ENCODE measurements at regions not wholly inside any gene's neighbourhood (a gene's known extent, or its start where the extent isn't known, plus 50 kb on each side); places are given as distances from the start of the nearest gene placed in this dataset.

GRCh38 chr12:89092297-89092696, 260.0 kb downstream of the DUSP6 start:
- DNase-seq (ENCODE audit: low spot score): no peak

DNA sequence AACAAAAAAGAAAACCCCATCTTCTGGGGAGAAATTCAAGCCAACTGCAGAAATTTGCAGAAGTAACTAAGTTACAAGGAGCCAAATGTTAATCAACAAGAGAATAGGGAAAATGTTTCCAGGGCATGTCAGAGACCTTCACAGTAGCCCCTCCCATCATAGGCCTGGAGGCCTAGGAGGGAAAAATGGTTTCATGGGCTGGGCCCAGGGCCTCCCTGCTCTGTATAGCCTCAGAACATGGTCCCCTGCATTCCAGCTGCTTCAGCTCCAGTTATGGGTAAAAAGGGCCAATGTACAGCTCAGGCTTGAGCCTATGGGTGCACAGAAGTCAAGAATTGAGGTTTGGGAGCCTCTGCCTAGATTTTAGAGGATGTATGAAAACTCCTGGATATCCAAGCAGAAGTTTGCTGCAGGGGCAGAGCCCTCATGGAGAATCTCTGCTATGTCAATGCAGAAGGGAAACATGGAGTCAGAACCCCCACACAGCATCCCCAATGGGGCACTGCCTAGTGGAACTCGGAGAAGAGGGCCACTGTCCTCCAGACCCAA, 260.9 kb downstream of the DUSP6 start:
- DNase-seq (ENCODE audit: low spot score): no peak

GRCh38 chr12:89089264-89089663, 263.0 kb downstream of the DUSP6 start:
- DNase-seq (ENCODE audit: low spot score): no peak

DNA sequence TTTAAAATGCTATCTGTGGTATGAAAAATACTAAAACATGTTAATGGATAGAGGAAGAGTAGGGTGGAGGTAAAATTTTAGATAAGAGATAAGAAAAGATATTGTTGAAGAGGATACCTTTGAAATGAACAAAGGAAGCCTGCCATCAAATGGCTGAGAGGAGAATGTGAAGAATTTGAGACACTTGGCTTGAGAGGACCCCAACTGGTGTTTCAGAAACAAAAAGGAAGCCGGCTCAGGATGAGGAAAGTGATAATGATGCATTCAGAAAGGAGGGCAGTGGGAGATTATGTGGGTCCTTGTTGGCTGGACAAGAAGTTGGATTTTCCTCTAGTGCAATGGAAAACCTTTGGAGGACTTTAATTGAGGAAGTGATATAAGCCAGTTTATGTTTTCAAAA, 264.4 kb downstream of the DUSP6 start:
- no peak for DNase-seq (ENCODE audit: low spot score)

DNA sequence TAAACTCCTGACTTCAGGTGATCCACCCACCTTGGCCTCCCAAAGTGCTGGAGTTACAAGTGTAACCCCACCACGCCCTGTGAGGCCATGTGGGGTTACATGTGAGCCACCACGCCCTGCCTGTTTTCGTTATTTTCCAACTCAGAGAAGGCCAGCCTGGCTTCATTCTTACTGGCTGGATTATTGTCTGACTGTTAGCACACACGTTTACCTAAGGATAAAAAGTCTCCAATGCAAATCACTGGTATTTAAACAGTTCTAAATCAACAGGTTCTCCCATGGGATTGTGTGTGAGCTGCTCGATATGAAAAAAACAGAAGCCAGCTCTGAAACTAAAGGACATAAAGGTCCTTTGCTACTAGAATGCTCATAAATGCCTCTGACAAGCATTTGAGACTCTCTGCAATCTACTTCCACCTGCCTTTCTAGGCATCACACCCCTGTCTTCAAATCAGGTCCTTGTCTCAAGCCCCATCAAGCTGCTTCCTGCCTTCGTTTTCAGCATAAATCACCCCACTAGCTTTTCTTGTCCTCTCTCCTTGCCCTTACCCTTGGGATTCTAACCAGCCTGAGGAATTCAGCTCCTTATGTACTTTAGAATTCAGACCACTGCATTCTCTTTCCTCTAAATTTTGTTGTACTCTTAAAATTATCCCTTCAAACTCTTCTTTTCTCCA, 265.0 kb downstream of the DUSP6 start:
- DNase-seq (ENCODE audit: low spot score): no peak

GRCh38 chr12:89085421-89085820, 266.9 kb downstream of the DUSP6 start:
- no peak for DNase-seq (ENCODE audit: low spot score)

GRCh38 chr12:89084751-89085150, 267.6 kb downstream of the DUSP6 start:
- DNase-seq (ENCODE audit: low spot score): no peak

DNA sequence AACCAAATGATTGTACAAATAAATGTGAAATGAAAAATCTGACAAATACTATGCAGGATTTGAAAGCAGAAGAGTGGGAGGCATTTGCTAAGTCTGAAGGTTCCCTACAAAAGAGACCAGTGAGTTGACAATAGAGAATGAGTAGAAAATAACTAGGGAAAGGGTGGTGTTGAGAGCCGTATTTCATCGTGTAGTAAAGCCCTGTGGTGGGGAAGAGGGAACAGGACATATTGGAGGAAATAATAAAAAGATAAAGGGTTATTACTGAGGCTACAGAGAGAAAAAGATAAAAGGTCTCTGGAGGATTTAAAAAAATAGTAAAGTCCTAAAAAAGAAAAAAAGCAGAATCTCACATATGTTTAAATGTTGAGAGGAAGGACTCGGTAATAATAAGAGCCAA, 268.8 kb downstream of the DUSP6 start:
- DNase-seq (ENCODE audit: low spot score): no peak

DNA sequence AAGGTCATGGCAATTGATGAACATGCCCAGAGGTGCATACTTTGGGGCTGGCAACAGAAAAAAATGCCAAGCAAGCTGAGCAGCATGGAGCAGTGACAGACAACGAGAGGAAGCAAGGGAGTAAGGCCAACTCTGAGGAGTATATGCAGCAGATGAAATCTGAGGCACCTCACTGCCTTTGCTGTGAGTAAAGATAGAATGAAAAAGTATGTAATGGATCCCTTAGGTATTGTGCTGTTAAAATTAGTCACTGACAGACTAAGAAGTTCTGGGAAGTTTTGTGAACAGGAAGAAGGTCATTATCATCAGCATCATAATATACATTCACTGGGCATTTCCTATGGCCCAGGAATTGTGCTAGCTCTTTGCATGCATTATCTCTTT, 269.9 kb downstream of the DUSP6 start:
- DNase-seq (ENCODE audit: low spot score): no peak

DNA sequence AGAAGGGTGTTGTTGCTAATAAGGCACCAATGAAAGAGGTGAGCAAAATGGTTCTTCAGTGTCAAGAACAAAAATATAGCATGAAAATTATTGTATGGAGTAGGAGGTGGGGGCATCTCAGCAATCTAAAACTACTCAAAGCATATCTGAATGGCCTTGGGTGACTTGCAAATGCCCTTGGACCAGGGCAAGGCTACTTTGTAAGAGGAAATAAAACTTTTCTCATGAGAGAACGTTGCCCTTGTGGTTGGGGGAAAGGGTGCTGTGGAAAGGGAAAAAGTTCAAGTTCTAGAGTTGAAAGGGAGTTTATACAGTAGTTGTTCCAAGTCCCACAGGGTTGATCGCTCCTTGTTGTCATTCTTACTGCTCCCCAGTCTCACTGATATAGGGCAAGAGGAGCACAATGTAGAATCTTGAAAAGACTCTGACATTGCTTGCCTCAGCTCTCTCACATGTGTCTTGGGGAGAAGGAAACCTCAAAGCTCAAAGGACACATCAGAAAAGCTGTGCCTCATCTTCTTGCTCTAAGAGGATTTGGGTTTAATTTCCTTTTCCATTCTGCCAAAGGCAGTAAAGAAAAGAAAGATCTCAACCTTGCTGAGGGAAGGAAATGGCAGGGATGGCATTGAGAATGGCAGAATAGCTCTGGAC, 270.5 kb downstream of the DUSP6 start:
- DNase-seq (ENCODE audit: low spot score): no peak

DNA sequence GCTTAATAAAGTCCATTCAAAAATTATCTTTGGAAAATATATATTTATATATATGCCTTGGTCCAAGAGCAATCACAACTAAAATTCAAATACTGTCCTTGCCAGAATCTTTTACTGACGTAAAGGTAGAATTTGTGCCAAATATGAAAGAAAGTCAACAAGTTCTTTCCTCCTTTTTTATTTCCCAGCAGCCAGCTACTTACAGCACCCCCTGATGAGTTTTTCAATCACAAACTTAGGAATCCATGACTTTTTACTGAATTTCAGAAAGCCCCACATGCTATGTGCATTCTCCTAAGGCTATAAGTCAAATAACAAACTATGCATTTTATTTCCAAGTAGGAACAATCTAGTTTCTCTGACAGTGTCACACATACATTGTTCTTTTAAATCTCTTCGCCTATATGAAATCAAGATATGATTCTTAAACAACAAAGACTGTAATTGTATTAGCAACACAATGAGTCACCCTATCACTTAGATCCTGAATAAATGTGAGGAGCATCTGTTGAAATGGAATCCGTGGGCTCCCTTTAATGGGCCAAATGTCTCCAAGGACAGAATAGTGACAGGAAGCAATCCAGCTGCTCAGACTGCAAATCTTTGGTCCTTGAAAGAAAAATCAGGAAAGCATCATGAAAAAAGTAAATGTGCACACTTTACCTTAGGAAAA, 271.4 kb downstream of the DUSP6 start:
- no peak for DNase-seq (ENCODE audit: low spot score)

- no peak for DNase-seq (ENCODE audit: low spot score)
Measured at GRCh38 chr12:89075880-89076540, 276.3 kb downstream of the DUSP6 start.

DNA sequence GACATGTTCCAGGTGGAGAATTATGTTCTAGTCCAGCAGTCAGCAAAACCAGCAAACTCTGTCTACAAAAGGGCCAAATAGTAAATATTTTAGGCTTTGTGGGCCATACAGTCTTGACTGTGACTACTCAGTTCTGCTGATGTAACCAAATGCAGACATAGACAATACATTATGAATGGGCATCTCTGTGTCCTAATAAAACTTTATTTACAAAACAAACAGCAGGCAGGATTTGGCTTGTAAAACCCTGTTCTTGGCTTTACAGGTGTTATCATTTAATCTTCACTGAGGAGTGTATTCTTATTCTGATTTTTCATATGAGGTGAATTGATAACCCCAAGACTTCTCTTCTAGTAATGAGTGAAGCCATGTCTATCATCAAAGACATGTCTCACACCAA, 278.6 kb downstream of the DUSP6 start:
- no peak for DNase-seq (ENCODE audit: low spot score)

DNA sequence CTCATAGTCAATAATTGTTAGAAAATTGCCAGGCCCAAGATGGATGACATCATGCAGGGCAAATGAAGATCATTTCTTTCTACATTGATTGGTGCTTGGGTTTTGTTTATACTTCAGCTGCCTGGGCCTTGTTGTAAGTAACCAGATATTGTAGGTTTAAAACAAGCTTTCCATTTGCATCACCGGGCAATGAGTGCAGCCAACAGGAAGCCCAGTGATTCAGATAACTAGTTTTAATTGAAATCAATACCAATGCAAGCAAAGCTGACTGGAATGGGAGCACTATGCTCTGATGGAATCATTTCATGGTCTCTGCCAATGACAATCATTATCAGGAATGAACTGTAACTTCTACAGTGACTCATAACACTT, 279.3 kb downstream of the DUSP6 start:
- no peak for DNase-seq (ENCODE audit: low spot score)

GRCh38 chr12:89072294-89073026, 279.8 kb downstream of the DUSP6 start:
- DNase-seq (ENCODE audit: low spot score): no peak

DNA sequence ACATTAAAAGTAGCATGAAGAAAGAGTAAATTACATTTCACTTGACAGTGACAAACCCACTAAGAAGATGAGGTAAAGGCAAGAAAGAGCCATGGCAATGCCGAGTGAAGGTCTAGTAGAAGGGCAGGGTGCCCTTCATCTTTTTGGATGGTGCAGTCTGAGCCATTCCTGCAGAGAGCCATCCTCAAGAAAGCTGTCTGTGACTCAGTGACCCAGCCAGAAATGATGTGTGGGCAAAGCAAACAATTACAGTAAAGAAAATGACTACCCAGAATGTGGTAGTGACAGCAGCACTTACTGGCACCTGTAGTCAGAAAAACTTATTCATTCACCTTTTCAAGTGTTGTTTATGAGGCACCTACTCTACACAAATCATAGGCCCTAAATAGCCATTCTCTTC, 281.7 kb downstream of the DUSP6 start:
- no peak for DNase-seq (ENCODE audit: low spot score)

- DNase-seq (ENCODE audit: low spot score): no peak
Measured at GRCh38 chr12:89069431-89069830, 282.9 kb downstream of the DUSP6 start.

DNA sequence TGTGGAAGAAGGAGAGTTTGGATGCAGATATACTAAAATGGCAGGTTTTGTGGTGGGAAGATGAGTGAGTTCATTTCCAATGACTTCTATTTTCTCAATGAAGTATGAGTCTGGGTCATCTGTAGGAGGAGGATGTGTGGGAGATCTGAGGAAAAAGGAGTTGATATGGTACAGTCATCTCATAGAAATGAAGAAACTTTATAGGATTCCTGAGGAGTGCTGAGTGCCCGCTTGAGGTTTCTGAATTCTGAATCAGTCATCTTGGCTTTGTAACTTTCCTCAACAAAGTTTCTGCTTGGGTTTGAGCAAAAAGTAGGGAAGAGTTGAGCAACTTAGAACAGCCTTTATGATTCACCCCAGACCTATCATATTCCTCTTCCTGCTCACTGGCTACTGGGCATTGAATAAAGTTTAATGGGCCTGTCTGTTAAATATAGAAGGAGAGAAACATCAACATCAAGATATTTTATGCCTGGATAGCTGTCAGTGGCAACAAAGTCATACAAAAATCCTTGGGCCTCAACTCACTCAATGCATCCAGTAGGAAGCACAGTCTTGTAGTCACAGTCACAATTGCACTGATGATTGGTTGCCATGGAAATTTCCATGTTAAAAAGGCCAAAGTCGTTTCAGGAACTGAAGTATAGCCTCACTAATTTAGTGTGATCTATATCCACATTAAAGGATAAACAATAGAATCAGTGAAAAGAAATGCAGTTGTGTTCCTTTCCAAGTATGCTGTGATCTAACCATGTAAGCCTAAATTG, 284.7 kb downstream of the DUSP6 start:
- DNase-seq (ENCODE audit: low spot score): no peak

DNA sequence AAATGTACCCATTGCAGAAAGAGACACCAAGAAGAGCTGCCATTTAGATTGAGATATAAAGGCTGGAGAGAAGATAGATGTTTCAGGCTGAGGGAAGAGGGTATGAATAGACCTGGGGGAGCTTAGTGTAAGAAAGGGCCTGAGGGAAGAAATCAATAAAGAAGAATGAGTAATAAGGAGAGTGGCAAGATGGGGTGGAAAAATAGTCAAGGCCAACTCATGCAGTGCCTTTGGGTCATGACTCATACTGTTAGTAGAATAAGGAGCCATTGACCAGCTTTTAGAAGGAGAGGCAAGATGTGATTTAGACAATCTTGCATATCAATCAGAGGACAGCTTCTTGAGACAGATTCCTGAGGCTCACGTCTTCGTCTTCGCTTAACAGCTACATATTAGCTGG, 287.5 kb downstream of the DUSP6 start:
- no peak for DNase-seq (ENCODE audit: low spot score)

- no peak for DNase-seq (ENCODE audit: low spot score)
Measured at GRCh38 chr12:89064151-89064550, 288.1 kb downstream of the DUSP6 start.

GRCh38 chr12:89062996-89063395, 289.3 kb downstream of the DUSP6 start:
- DNase-seq (ENCODE audit: low spot score): no peak

Data from germinal center (tissue), 1 donor.